GM23248 (cell line): ENCODE measurements at regions not wholly inside any gene's neighbourhood (a gene's known extent, or its start where the extent isn't known, plus 50 kb on each side); places are given as distances from the start of the nearest gene placed in this dataset.

ENCODE experiments used
- DNase-seq: peaks from one replicate; pipeline ENCODE4 v3.0.0-alpha.2; 2015
- H2AFZ ChIP-seq: fragments of 200-600 bp; sonication (generic); 2 replicates; pipeline ENCODE4 v1.6.1; 2016; ENCODE audit warnings: antibody characterized with exemption
- H3F3A ChIP-seq: fragments of 200-600 bp; sonication (generic); 2 replicates; pipeline ENCODE4 v1.6.1; 2016; ENCODE audit warnings: mild to moderate bottlenecking, antibody characterized with exemption, mixed run types; ENCODE audit not compliant: insufficient read depth
- H3K27ac ChIP-seq: fragments of 200-600 bp; sonication (generic); 2 replicates; pipeline ENCODE4 v1.5.1; 2016; ENCODE audit warnings: mild to moderate bottlenecking
- H3K27me3 ChIP-seq: fragments of 200-600 bp; sonication (generic); replicated peaks from 2 replicates; pipeline ENCODE4 v1.6.1; 2016; ENCODE audit warnings: mild to moderate bottlenecking; ENCODE audit not compliant: insufficient read depth
- H3K36me3 ChIP-seq: fragments of 200-600 bp; sonication (generic); 2 replicates; pipeline ENCODE4 v1.6.1; 2016; ENCODE audit warnings: low read depth, mild to moderate bottlenecking
- H3K4me1 ChIP-seq: fragments of 200-600 bp; sonication (generic); 2 replicates; pipeline ENCODE4 v1.6.1; 2016; ENCODE audit warnings: mild to moderate bottlenecking; ENCODE audit not compliant: insufficient read depth
- H3K4me2 ChIP-seq: fragments of 200-600 bp; sonication (generic); one replicate; pipeline ENCODE4 v1.6.1; 2016; ENCODE audit warnings: mild to moderate bottlenecking; ENCODE audit not compliant: unreplicated experiment
- H3K4me3 ChIP-seq: fragments of 200-600 bp; sonication (generic); 2 replicates; pipeline ENCODE4 v1.5.1; 2016; ENCODE audit warnings: mild to moderate bottlenecking
- H3K79me2 ChIP-seq: fragments of 200-600 bp; sonication (generic); 2 replicates; pipeline ENCODE4 v1.6.1; 2016; ENCODE audit warnings: mild to moderate bottlenecking; ENCODE audit not compliant: insufficient read depth
- H3K9ac ChIP-seq: fragments of 200-600 bp; sonication (generic); 2 replicates; pipeline ENCODE4 v1.6.1; 2016; ENCODE audit warnings: mild to moderate bottlenecking
- H3K9me2 ChIP-seq: fragments of 200-600 bp; sonication (generic); 2 replicates; pipeline ENCODE4 v1.6.1; 2016; ENCODE audit warnings: mixed run types, mild to moderate bottlenecking, moderate library complexity; ENCODE audit not compliant: insufficient read depth
- H3K9me3 ChIP-seq: fragments of 200-600 bp; sonication (generic); one replicate; pipeline ENCODE4 v1.6.1; 2017; ENCODE audit warnings: low read depth
- H4K20me1 ChIP-seq: fragments of 200-600 bp; sonication (generic); 2 replicates; pipeline ENCODE4 v1.6.0; 2016; ENCODE audit not compliant: insufficient read depth
- EZH2 ChIP-seq: fragments of 200-600 bp; sonication (generic); IDR thresholded peaks from 2 replicates; pipeline ENCODE4 v1.6.1; 2018; ENCODE audit warnings: antibody characterized with exemption, mild to moderate bottlenecking; ENCODE audit not compliant: insufficient read depth, poor library complexity, severe bottlenecking
- EZH2phosphoT487 ChIP-seq: fragments of 200-600 bp; sonication (generic); IDR thresholded peaks from 2 replicates; pipeline ENCODE4 v1.6.1; 2018; ENCODE audit warnings: antibody characterized with exemption, moderate library complexity, mild to moderate bottlenecking, low read depth; ENCODE audit not compliant: insufficient read depth
- WGBS, 2 experiments: methylation state at CpG; one replicate each; pipeline ENCODE4 v1.1.6; 2015 to 2017; ENCODE audit warnings: low lambda C conversion rate in 2 of 2, low coverage in 1 of 2; ENCODE audit errors: missing lambda C conversion rate in 2 of 2; 5-methylcytosine and 5-hydroxymethylcytosine counted together
- in situ Hi-C: fragments of 300-500 bp; cut with MboI; formaldehyde crosslinking; loops from 2 replicates; pipeline ENCODE4 v1.15.0; 2020

GRCh38 chr12:92543359-92543758, 159.4 kb upstream of the PLEKHG7 start:
- Histone ChIP-seq H3K79me2 (no peaks in the 10 kb centered on the region), H3K27ac (no peak overlapping the region), H3K4me2 (no peak overlapping the region), H3K9me3 (no peaks in the 10 kb centered on the region), H3K9ac (no peak overlapping the region), H3F3A (peaks cover 5% of the 10 kb centered on the region; the same call in 1 of the 2 replicates), H3K4me1 (peaks cover 17% of the 10 kb centered on the region), H3K36me3 (no peaks in the 10 kb centered on the region), H4K20me1 (no peaks in the 10 kb centered on the region), H3K27me3 (no peaks in the 10 kb centered on the region), H2AFZ (no peak overlapping the region), H3K4me3 (no peak overlapping the region), H3K9me2 (no peaks in the 10 kb centered on the region)
- WGBS, 2 experiments, result 3 to 6% methylated on average over 1 of the region's 1 CpG
- in situ Hi-C loops, result no loop called here
- DNase-seq, result no peak
- TF ChIP-seq EZH2phosphoT487, result no peak
- TF ChIP-seq EZH2, result no peak

- H3K27ac ChIP-seq, result no peak overlapping the region
- no peak overlapping the region for H3K4me3 ChIP-seq
- no peaks in the 10 kb centered on the region for H3K9me3 ChIP-seq
- no peak for TF ChIP-seq EZH2
- no peak for TF ChIP-seq EZH2phosphoT487
- H3K79me2 ChIP-seq, result no peaks in the 10 kb centered on the region
- H3F3A ChIP-seq, result peaks cover 5% of the 10 kb centered on the region; the same call in 1 of the 2 replicates
- no peaks in the 10 kb centered on the region for H4K20me1 ChIP-seq
- in situ Hi-C loops, result no loop called here
- peaks cover 17% of the 10 kb centered on the region for H3K4me1 ChIP-seq
- no peak overlapping the region for H3K9ac ChIP-seq
- no peaks in the 10 kb centered on the region for H3K9me2 ChIP-seq
- no peak for DNase-seq
- H2AFZ ChIP-seq, result no peak overlapping the region
- no peaks in the 10 kb centered on the region for H3K27me3 ChIP-seq
- H3K4me2 ChIP-seq, result no peak overlapping the region
- H3K36me3 ChIP-seq, result no peaks in the 10 kb centered on the region
- 88 to 94% methylated on average over 2 of the region's 2 CpGs for WGBS, 2 experiments
Observed at GRCh38 chr12:92541731-92542130, 161.1 kb upstream of the PLEKHG7 start.

- peaks cover 5% of the 10 kb centered on the region; the same call in 1 of the 2 replicates for H3F3A ChIP-seq
- WGBS, 2 experiments, result 95 to 99% methylated on average over 3 of the region's 3 CpGs
- no peaks in the 10 kb centered on the region for H3K36me3 ChIP-seq
- no peaks in the 10 kb centered on the region for H3K27me3 ChIP-seq
- no peak overlapping the region for H3K27ac ChIP-seq
- H3K9me2 ChIP-seq, result no peaks in the 10 kb centered on the region
- no peak overlapping the region for H3K4me3 ChIP-seq
- no peak for DNase-seq
- H2AFZ ChIP-seq, result no peak overlapping the region
- TF ChIP-seq EZH2 (no peak), EZH2phosphoT487 (no peak)
- H3K79me2 ChIP-seq, result no peaks in the 10 kb centered on the region
- H3K9ac ChIP-seq, result no peak overlapping the region
- no peaks in the 10 kb centered on the region for H4K20me1 ChIP-seq
- no peaks in the 10 kb centered on the region for H3K9me3 ChIP-seq
- H3K4me1 ChIP-seq, result peaks cover 17% of the 10 kb centered on the region
- H3K4me2 ChIP-seq, result no peak overlapping the region
- in situ Hi-C loops, result no loop called here
Observed at GRCh38 chr12:92540782-92541423, 161.9 kb upstream of the PLEKHG7 start.

- no peak for DNase-seq
- Histone ChIP-seq H3K27ac (no peak overlapping the region), H3K27me3 (no peaks in the 10 kb centered on the region), H3K36me3 (no peaks in the 10 kb centered on the region), H4K20me1 (no peaks in the 10 kb centered on the region), H3K9me2 (no peaks in the 10 kb centered on the region), H3K4me1 (peaks cover 17% of the 10 kb centered on the region), H3F3A (peaks cover 5% of the 10 kb centered on the region; the same call in 1 of the 2 replicates), H3K9ac (no peak overlapping the region), H3K79me2 (no peaks in the 10 kb centered on the region), H3K9me3 (no peaks in the 10 kb centered on the region), H3K4me2 (no peak overlapping the region), H2AFZ (no peak overlapping the region), H3K4me3 (no peak overlapping the region)
- 83 to 85% methylated on average over 12 of the region's 12 CpGs for WGBS, 2 experiments
- in situ Hi-C loops, result no loop called here
- no peak for TF ChIP-seq EZH2phosphoT487
- TF ChIP-seq EZH2, result no peak
Observed at GRCh38 chr12:92539976-92540781, 162.6 kb upstream of the PLEKHG7 start.
